ENCODE measurements at regions not wholly inside any gene's neighbourhood (a gene's known extent, or its start where the extent isn't known, plus 50 kb on each side); places are given as distances from the start of the nearest gene placed in this dataset.

DNA sequence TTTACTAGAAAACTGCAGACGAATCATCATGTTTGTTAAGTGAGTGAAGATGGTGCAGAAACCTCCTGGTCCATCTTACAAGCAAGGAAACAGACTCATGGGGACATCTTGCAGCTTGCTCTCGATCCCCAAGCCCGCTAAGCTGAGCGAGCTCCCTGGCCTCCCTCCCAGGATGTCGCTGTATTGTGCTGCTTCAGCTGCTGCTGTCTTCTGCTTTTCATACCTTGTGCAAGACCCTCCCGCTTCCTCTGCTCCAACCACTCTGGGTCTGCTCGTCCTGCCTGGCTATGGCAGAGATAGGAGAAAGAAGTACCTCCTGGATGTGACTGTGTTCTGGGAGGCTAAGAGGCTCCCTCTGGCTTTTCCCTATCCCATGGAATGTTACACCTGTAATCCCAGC is 285.2 kb upstream of the FZD8 start:
- Mint-ChIP-seq H3K9me3 (no peaks in the 10 kb centered on the region), H3K27me3 (no peaks in the 10 kb centered on the region), H3K36me3 (ENCODE audit: low read depth) (no peaks in the 10 kb centered on the region), H3K4me3 (no peak overlapping the region), H3K4me1 (no peaks in the 10 kb centered on the region), H3K27ac (no peak overlapping the region)
- POLR2A ChIA-PET = no interaction called here
- CTCF ChIA-PET = no interaction called here
- no peak for DNase-seq

DNA sequence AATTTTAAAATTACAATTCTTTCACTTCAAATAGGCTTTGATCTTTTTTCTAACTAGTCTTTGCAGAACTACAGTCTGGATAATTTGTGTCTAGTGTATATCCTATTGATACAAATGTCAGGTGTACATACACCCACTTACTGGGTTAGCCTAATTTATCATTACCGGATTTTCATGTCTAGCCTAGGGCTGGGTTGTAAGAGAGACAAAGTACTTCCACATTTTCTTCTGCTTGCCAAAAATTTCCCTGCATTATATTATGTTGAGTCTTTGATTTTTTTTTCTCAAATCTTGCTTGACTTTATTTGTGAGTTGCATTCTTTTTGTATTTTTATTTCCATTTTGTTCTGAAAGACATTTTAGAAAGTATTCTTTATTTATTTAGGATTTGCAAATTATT is 284.8 kb upstream of the FZD8 start:
- CTCF ChIA-PET = no interaction called here
- no peak overlapping the region for H3K4me3 Mint-ChIP-seq

DNA sequence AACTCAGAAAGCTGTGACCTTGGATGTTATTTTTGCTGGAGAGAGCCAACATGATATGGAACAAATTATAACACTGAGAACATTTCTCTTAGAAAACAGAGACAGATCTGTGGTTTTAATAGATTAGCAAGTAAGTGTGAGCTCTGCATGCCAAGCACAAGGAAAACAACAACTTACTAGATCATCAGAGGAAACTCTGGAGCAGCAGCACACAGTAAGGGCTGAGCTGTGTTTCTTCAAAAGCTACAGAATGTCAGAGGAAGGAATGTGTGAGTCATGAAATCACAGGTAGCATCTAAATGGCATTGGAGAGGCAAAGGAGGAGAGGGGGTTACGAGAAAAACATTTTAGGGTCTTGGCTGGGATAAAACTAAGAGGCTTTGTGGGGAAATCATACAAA is 283.4 kb upstream of the FZD8 start:
- no peak overlapping the region for H3K27ac Mint-ChIP-seq
- no peaks in the 10 kb centered on the region for H3K27me3 Mint-ChIP-seq
- H3K4me1 Mint-ChIP-seq = no peaks in the 10 kb centered on the region
- CTCF ChIA-PET = no interaction called here
- POLR2A ChIA-PET = no interaction called here
- DNase-seq = no peak
- H3K4me3 Mint-ChIP-seq = no peak overlapping the region
- H3K36me3 Mint-ChIP-seq (ENCODE audit: low read depth) = no peaks in the 10 kb centered on the region
- H3K9me3 Mint-ChIP-seq = no peaks in the 10 kb centered on the region

More for the DNA sequence above, 284.8 kb upstream of the FZD8 start:
- POLR2A ChIA-PET = no interaction called here
- DNase-seq = no peak
- Mint-ChIP-seq H3K4me1 (no peaks in the 10 kb centered on the region), H3K9me3 (no peaks in the 10 kb centered on the region), H3K27ac (no peak overlapping the region), H3K36me3 (ENCODE audit: low read depth) (no peaks in the 10 kb centered on the region), H3K27me3 (no peaks in the 10 kb centered on the region)

DNA sequence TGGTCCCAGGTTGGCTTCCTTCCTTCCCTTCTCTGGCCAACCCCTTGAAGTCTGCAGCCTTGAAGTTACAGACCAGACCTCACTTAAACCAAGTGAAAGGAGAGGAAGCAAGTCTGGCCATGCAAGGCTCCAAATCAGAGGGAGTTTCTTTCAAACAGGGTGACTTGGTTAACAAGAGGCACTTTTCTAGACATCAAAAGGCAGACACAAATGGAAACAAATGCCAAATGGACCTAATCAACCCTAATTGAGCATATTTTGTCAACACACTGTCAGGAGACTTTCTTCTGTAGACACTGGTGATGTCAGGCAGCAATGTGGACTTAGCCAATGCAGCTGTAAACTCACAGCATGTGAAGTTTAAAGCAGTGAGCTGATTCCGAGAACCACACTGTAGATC is 282.7 kb upstream of the FZD8 start:
- Mint-ChIP-seq H3K27ac (no peak overlapping the region), H3K36me3 (ENCODE audit: low read depth) (no peaks in the 10 kb centered on the region), H3K27me3 (no peaks in the 10 kb centered on the region), H3K4me1 (no peaks in the 10 kb centered on the region), H3K9me3 (no peaks in the 10 kb centered on the region), H3K4me3 (no peak overlapping the region)
- DNase-seq = no peak
- ChIA-PET POLR2A (no interaction called here), CTCF (no interaction called here)

DNA sequence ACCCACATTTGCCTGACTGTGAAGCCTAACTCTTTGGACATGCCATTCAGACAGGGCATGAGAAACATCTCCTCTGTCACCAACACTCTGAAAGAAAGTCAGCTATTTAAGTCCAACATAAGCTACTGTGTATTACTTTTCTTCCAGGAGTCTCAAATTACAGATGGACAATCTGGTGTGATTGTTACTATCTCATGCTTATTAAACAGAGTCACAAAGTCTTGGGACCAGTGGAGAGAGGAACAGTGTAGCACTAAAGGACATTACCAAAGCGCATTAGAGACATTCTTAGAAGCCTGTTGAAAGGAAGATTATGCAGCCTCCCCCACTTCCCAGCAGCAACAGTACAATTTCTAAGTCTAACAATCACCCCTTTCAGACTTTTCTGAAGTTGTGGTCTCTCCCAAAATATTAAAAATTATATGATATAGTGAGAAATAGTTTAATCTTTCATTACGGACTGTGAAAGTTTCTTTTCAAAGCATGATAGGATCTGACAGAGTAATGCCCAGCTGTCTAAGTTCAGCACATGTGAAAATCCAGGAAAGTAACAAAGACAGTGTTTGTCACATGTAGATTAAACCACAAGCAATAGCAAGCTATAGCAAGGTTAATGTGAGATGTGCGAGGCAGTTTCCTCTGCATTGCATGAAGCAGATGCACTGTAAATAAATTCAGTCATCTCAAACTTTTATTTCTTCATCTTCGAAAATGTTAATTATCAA is 280.9 kb upstream of the FZD8 start:
- POLR2A ChIA-PET = no interaction called here
- no peak for DNase-seq
- Mint-ChIP-seq H3K36me3 (ENCODE audit: low read depth) (no peaks in the 10 kb centered on the region), H3K4me1 (no peaks in the 10 kb centered on the region), H3K9me3 (no peaks in the 10 kb centered on the region), H3K4me3 (no peak overlapping the region), H3K27ac (no peak overlapping the region), H3K27me3 (no peaks in the 10 kb centered on the region)
- CTCF ChIA-PET = no interaction called here

DNA sequence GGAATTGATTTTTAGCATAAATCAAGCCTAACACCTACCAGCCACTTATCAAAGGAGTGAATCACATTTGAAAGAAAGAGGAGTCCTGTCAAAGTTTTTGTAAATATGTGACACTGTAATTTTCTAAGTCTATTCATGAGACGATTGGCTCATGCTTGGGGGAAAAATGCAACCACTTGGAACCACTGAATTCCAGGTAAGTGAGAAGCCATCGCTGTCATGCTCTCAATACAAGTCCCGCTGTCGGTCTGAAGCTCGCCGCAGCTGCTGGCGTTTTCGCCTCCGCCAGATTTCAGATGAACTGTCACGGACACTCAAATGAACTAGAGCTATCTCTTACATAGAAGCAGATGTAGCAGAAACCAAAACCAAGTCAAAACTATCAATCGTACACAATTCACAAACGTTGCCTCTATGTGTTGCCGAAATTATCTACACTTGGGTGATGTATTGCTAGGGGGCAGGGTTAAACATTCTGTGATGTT is 279.8 kb upstream of the FZD8 start:
- ChIA-PET POLR2A (no interaction called here), CTCF (no interaction called here)
- H3K27ac Mint-ChIP-seq = no peak overlapping the region
- H3K27me3 Mint-ChIP-seq = no peaks in the 10 kb centered on the region
- H3K4me3 Mint-ChIP-seq = no peak overlapping the region
- no peaks in the 10 kb centered on the region for H3K4me1 Mint-ChIP-seq
- DNase-seq = no peak
- H3K36me3 Mint-ChIP-seq (ENCODE audit: low read depth) = no peaks in the 10 kb centered on the region
- no peaks in the 10 kb centered on the region for H3K9me3 Mint-ChIP-seq

DNA sequence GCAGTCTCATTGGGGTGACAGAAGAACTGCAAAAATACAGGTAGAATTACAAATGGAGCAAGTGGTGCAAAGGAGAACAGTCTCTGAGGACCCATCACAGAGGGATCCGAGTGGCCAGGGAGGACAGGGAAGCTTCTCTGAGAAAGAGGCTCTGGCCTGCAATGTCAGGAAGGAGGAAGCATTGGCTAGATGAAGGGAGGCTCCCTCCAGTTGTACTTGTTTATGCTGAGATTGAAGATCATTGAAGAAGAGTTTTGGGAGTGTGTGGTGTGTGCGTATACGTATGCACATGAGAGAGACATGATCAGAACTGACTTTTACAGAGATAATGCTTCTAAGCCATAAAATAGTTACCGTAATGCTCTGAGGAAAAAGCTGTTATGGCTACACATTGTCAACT is 274.7 kb upstream of the FZD8 start:
- POLR2A ChIA-PET = no interaction called here
- Mint-ChIP-seq H3K36me3 (ENCODE audit: low read depth) (no peaks in the 10 kb centered on the region), H3K4me1 (no peaks in the 10 kb centered on the region), H3K9me3 (no peaks in the 10 kb centered on the region), H3K4me3 (no peak overlapping the region), H3K27me3 (no peaks in the 10 kb centered on the region), H3K27ac (no peak overlapping the region)
- CTCF ChIA-PET = no interaction called here
- DNase-seq = no peak

DNA sequence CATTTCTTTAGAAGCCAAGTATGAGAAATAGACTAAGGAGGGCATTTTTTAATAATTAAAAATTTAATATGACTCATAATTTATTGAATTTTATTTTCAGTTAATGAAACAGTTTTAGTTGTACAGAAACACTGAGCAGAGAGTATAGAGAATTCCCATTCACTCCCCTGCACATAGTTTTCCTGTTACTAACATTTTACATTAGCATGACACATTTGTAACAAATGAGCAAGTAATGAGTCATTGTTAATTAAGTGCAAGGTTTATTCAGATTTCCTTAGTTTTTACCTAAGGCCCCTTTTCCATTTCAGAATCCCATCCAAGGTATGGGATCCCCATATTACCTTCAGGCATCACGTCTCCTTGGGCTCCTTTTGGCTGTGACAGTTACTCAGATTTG is 271.5 kb upstream of the FZD8 start:
- Mint-ChIP-seq H3K27ac (no peak overlapping the region), H3K27me3 (no peaks in the 10 kb centered on the region), H3K4me1 (no peaks in the 10 kb centered on the region), H3K36me3 (ENCODE audit: low read depth) (no peaks in the 10 kb centered on the region), H3K9me3 (no peaks in the 10 kb centered on the region), H3K4me3 (no peak overlapping the region)
- ChIA-PET POLR2A (no interaction called here), CTCF (no interaction called here)
- no peak for DNase-seq

DNA sequence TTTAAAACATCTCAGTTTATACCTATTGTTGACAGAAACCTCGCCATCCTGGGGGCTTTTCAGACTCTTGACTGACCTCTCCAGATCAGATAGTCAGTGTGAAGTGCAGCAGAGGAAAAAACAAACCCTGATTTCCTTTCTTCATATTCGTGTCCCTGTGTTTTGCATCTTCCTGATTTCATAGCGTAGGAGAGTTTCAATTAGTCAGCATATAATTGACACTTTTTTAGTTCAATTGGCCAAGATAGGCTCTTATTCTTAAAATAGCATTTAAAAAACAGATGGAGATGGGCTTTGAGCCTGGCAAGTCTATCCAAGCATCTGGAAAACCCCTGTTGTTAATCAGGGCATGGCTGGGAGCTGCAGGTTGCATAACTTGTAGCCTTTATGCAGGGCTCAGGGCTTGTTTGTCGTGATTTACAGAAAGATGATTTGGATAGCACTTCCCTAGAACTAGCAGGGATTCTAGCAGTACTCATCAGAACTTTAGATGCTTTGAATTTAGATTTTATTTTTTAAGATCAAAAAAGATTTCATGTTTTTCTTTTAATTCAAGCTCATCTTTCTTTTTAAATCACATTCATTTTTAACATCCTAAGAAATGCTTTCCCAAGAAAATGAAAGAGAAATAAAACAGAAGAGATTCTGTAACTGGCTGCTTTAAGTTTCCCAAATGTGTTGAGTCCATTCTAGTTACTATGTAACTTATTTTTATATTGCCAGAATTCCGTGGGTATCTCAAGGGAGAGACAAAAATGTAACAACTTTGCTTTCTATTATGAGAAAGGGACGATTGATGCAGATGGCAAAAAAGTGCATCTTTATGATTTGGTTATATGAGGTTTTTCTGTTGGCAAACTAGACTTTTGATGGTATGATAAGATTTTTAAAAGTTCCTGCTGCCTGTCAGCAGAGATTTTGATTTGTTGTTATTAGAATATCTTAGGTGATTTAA is 270.8 kb upstream of the FZD8 start:
- Mint-ChIP-seq H3K4me3 (no peak overlapping the region), H3K27me3 (no peaks in the 10 kb centered on the region), H3K4me1 (no peaks in the 10 kb centered on the region), H3K36me3 (ENCODE audit: low read depth) (no peaks in the 10 kb centered on the region), H3K27ac (no peak overlapping the region), H3K9me3 (no peaks in the 10 kb centered on the region)
- DNase-seq = no peak
- CTCF ChIA-PET = no interaction called here
- POLR2A ChIA-PET = interaction anchor here (0.7 kb wide), 1 partner anchor 66 kb away, joined by 5 read pairs; no protein-coding TSS in a partner anchor

DNA sequence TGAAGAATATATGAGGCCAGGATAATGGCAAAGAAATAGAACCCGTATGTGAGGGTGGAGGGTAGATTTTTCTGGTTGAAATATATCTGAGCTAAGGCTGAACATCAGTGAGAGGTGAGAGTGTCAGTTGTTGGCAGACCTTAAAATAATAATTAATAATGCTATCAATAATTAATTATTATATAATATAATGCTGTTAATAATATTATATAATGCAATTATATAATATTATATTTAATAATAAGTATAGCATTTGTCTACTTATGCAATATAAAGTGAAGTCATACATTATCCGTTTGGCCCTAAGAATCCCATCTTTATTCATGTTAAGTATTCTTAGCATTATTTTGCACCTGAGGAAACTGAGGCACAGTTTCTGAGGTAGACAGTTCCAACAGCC is 269.9 kb upstream of the FZD8 start:
- Mint-ChIP-seq H3K36me3 (ENCODE audit: low read depth) (no peaks in the 10 kb centered on the region), H3K4me1 (no peaks in the 10 kb centered on the region), H3K27ac (no peak overlapping the region), H3K9me3 (no peaks in the 10 kb centered on the region), H3K4me3 (no peak overlapping the region), H3K27me3 (no peaks in the 10 kb centered on the region)
- no peak for DNase-seq
- CTCF ChIA-PET = no interaction called here
- POLR2A ChIA-PET = no interaction called here

DNA sequence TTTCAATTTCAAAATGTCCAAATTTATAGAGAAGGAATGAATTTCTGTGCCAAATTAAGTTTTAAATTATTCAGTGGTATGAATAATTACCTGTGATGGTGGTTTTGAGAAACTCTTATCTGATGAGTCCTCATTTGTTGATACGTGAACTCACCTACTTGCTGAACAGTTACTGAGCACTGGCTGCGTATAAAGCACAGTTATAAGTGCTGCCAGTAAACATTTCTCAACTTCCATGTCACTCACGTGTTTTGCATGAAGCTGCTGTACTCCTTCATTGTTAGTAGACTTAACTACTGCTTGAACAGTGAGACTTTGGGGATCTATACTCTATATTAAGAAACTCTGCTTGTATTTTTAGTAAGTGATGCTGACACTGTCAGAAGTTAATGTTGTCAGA is 269.1 kb upstream of the FZD8 start:
- no peaks in the 10 kb centered on the region for H3K36me3 Mint-ChIP-seq (ENCODE audit: low read depth)
- no peak overlapping the region for H3K27ac Mint-ChIP-seq
- no peak for DNase-seq
- H3K4me3 Mint-ChIP-seq = no peak overlapping the region
- POLR2A ChIA-PET = no interaction called here
- CTCF ChIA-PET = no interaction called here
- no peaks in the 10 kb centered on the region for H3K4me1 Mint-ChIP-seq
- H3K27me3 Mint-ChIP-seq = no peaks in the 10 kb centered on the region
- H3K9me3 Mint-ChIP-seq = no peaks in the 10 kb centered on the region

DNA sequence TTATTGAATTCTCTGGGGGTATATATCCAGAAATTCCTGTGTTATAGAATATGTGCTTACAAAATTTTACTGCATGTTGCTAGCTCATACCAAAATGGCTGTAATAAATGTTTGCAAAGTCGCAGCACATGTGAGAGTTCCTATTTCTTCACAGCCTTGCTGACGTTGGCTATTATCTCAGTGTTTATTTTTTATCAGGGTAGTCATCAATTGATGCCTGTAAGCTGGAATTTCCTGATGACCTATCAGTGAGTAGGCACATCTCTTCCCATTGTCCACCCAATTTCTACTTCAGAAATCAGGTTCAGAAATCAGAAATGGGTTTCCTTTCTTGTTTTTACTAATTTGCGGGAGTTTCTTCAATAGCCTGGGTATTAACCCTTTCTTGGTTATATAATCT is 268.1 kb upstream of the FZD8 start:
- Mint-ChIP-seq H3K36me3 (ENCODE audit: low read depth) (no peaks in the 10 kb centered on the region), H3K4me1 (no peaks in the 10 kb centered on the region), H3K27ac (no peak overlapping the region), H3K9me3 (no peaks in the 10 kb centered on the region), H3K27me3 (no peaks in the 10 kb centered on the region), H3K4me3 (no peak overlapping the region)
- ChIA-PET CTCF (no interaction called here), POLR2A (no interaction called here)
- DNase-seq = no peak

DNA sequence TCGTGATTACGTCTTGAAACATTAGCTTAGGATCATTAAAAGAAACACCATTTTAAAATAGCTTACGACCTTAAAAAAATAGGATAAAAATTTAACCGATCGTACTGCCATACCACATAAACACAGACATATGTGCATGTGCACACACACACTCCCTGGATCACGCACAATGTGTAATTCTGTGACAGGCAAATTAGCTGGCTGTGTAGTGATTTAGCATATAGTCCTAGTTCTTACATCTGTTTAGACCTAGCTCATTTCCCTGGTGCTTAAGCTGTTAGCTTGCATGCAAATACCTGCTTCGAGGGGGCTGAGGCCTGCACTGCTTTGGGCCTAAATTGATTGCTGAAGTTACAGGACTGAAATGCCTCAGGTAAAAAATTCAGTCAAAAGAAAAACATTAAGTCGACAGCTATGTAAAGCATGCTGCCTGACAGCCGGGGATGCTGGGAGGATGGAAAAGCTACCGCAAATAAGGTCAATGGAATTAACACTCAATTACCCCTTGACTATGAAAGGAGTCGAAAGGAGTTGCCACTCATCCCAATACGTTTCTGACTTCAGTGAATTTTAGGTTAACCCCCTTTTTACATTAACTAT is 267.1 kb upstream of the FZD8 start:
- Mint-ChIP-seq H3K4me1 (no peaks in the 10 kb centered on the region), H3K27ac (no peak overlapping the region), H3K4me3 (no peak overlapping the region), H3K27me3 (no peaks in the 10 kb centered on the region), H3K36me3 (ENCODE audit: low read depth) (no peaks in the 10 kb centered on the region), H3K9me3 (no peaks in the 10 kb centered on the region)
- DNase-seq = no peak
- POLR2A ChIA-PET = no interaction called here
- CTCF ChIA-PET = no interaction called here

All from activated CD4-positive, alpha-beta T cell treated with anti-CD3 and anti-CD28 coated beads, Interleukin-2, amount 10 ng/mL, durations not matched to agents 7 days and 5 days (primary cell).